ENCODE measurements at regions not wholly inside any gene's neighbourhood (a gene's known extent, or its start where the extent isn't known, plus 50 kb on each side); places are given as distances from the start of the nearest gene placed in this dataset.

DNA sequence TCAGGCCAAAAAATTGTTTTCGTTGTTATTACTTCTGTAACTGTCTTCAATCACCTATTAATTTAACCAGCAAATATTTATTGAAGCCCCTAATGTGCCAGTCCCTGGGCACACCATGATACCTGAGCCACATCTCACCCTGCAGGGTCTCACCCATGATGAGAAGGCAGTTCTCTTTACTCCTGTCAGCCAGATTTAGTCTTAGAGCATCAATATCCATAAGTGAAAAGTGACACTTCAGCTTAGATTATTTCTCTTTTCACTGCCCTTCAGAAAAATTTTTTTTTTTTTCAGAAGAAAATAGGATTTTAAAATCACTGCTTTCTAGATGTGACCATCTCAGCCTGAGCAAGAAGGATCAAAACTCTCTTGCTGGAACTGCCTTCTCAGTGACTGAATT is 258.6 kb upstream of the NFE2L3 start:
- TF ChIP-seq POLR2A (IDR thresholded peaks at IDR 0.05): no peak
- TF ChIP-seq, protein P1, sequence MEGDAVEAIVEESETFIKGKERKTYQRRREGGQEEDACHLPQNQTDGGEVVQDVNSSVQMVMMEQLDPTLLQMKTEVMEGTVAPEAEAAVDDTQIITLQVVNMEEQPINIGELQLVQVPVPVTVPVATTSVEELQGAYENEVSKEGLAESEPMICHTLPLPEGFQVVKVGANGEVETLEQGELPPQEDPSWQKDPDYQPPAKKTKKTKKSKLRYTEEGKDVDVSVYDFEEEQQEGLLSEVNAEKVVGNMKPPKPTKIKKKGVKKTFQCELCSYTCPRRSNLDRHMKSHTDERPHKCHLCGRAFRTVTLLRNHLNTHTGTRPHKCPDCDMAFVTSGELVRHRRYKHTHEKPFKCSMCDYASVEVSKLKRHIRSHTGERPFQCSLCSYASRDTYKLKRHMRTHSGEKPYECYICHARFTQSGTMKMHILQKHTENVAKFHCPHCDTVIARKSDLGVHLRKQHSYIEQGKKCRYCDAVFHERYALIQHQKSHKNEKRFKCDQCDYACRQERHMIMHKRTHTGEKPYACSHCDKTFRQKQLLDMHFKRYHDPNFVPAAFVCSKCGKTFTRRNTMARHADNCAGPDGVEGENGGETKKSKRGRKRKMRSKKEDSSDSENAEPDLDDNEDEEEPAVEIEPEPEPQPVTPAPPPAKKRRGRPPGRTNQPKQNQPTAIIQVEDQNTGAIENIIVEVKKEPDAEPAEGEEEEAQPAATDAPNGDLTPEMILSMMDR (IDR thresholded peaks at IDR 0.05): no peak

All from adrenal gland (tissue), 5 donors.